OCI-LY3 (cell line): ENCODE measurements at regions not wholly inside any gene's neighbourhood (a gene's known extent, or its start where the extent isn't known, plus 50 kb on each side); places are given as distances from the start of the nearest gene placed in this dataset.

Source experiments
- H2AFZ ChIP-seq: fragments of 200-600, 300-600 bp; shearing (Covaris generic); 2 replicates; pipeline ENCODE4 v1.6.0; 2014; ENCODE audit warnings: antibody characterized with exemption, low read depth, low read length
- H3K27ac ChIP-seq: fragments of 200-600, 300-600 bp; sonication (generic); 2 replicates; pipeline ENCODE4 v1.5.1; 2014; ENCODE audit warnings: mild to moderate bottlenecking, low read length, moderate library complexity, mixed read lengths
- H3K27me3 ChIP-seq: fragments of 200-600, 300-600 bp; sonication (generic); 2 replicates; pipeline ENCODE4 v1.6.1; 2014; ENCODE audit warnings: low read depth, low read length, mixed read lengths
- H3K36me3 ChIP-seq: fragments of 200-600, 300-600 bp; sonication (generic); replicated peaks from 2 replicates; pipeline ENCODE3; 2014; ENCODE audit warnings: low read depth, low read length, mixed read lengths
- H3K4me1 ChIP-seq: fragments of 300-600, 200-600 bp; sonication (generic); 2 replicates; pipeline ENCODE4 v1.6.1; 2014; ENCODE audit warnings: low read length, mixed read lengths
- H3K4me2 ChIP-seq: fragments of 200-600, 300-600 bp; sonication (generic); 2 replicates; pipeline ENCODE4 v1.6.1; 2014; ENCODE audit warnings: low read length, mixed read lengths
- H3K4me3 ChIP-seq: fragments of 300-600, 200-600 bp; sonication (generic); 2 replicates; pipeline ENCODE4 v1.5.1; 2014; ENCODE audit warnings: antibody characterized with exemption, mild to moderate bottlenecking, low read length, moderate library complexity
- H3K79me2 ChIP-seq: fragments of 300-600, 200-600 bp; shearing (Covaris generic); 2 replicates; pipeline ENCODE4 v1.6.1; 2014; ENCODE audit warnings: mild to moderate bottlenecking, low read length, mixed read lengths
- H3K9ac ChIP-seq: fragments of 300-600, 200-600 bp; shearing (Covaris generic); 2 replicates; pipeline ENCODE4 v1.6.0; 2014; ENCODE audit warnings: mild to moderate bottlenecking, low read length, moderate library complexity
- H3K9me3 ChIP-seq: fragments of 200-600, 300-600 bp; shearing (Covaris generic); 2 replicates; pipeline ENCODE4 v1.6.1; 2014; ENCODE audit warnings: low read length, mixed read lengths; ENCODE audit not compliant: insufficient read depth
- H4K20me1 ChIP-seq: fragments of 200-600, 300-600 bp; sonication (generic); 2 replicates; pipeline ENCODE4 v1.6.1; 2016; ENCODE audit warnings: low read length, mixed read lengths; ENCODE audit not compliant: insufficient read depth
- CTCF ChIP-seq: fragments of 200-600, 300-600 bp; sonication (generic); IDR thresholded peaks from 2 replicates; pipeline ENCODE4 v1.5.1; 2014; ENCODE audit warnings: antibody characterized with exemption, low read length, low read depth
- EZH2phosphoT487 ChIP-seq: fragments of 200-600 bp; shearing (Covaris generic); IDR thresholded peaks from 2 replicates; pipeline ENCODE4 v1.6.1; 2018; ENCODE audit warnings: antibody characterized with exemption, mixed run types, low read depth

- H3K4me1 ChIP-seq, result peaks cover 20% of the 10 kb centered on the region
- H3K9ac ChIP-seq, result no peak overlapping the region
- no peaks in the 10 kb centered on the region for H3K79me2 ChIP-seq
- H3K9me3 ChIP-seq, result no peaks in the 10 kb centered on the region
- no peaks in the 10 kb centered on the region for H3K36me3 ChIP-seq
- H3K4me2 ChIP-seq, result peak overlapping the region; percentile 28
- TF ChIP-seq CTCF (no peak), EZH2phosphoT487 (no peak)
- H2AFZ ChIP-seq, result no peak overlapping the region
- no peak overlapping the region for H3K4me3 ChIP-seq
- no peak overlapping the region for H3K27ac ChIP-seq
- peaks cover 25% of the 10 kb centered on the region for H3K27me3 ChIP-seq
- H4K20me1 ChIP-seq, result no peaks in the 10 kb centered on the region
Observed at GRCh38 chr2:168323529-168324021, 76.2 kb upstream of the STK39 start.

GRCh38 chr2:168326572-168326971, 79.2 kb upstream of the STK39 start:
- no peak overlapping the region for H3K9ac ChIP-seq
- TF ChIP-seq EZH2phosphoT487, result no peak
- no peak for TF ChIP-seq CTCF
- no peaks in the 10 kb centered on the region for H3K79me2 ChIP-seq
- no peak overlapping the region for H2AFZ ChIP-seq
- H3K36me3 ChIP-seq, result peaks cover 3% of the 10 kb centered on the region
- no peak overlapping the region for H3K27ac ChIP-seq
- peaks cover 11% of the 10 kb centered on the region for H3K9me3 ChIP-seq
- H3K4me3 ChIP-seq, result no peak overlapping the region
- no peak overlapping the region for H3K4me2 ChIP-seq
- H3K27me3 ChIP-seq, result peaks cover 21% of the 10 kb centered on the region
- no peaks in the 10 kb centered on the region for H4K20me1 ChIP-seq
- H3K4me1 ChIP-seq, result peaks cover 18% of the 10 kb centered on the region

GRCh38 chr2:168327328-168327727, 79.9 kb upstream of the STK39 start:
- no peaks in the 10 kb centered on the region for H3K79me2 ChIP-seq
- no peak overlapping the region for H3K4me3 ChIP-seq
- TF ChIP-seq EZH2phosphoT487, result no peak
- TF ChIP-seq CTCF, result no peak

GRCh38 chr2:168328421-168328820, 81.0 kb upstream of the STK39 start:
- H3K9ac ChIP-seq, result no peak overlapping the region
- H3K4me3 ChIP-seq, result no peak overlapping the region
- no peak for TF ChIP-seq EZH2phosphoT487
- peak; percentile 29 for TF ChIP-seq CTCF
- peak overlapping the region; percentile 1; the same call in 1 of the 2 replicates for H3K4me2 ChIP-seq
- no peaks in the 10 kb centered on the region for H3K79me2 ChIP-seq
- peaks cover 16% of the 10 kb centered on the region for H3K4me1 ChIP-seq
- no peaks in the 10 kb centered on the region for H4K20me1 ChIP-seq
- peaks cover 11% of the 10 kb centered on the region for H3K9me3 ChIP-seq
- peaks cover 7% of the 10 kb centered on the region; the same call in 1 of the 2 replicates for H3K27me3 ChIP-seq
- no peak overlapping the region for H2AFZ ChIP-seq
- H3K27ac ChIP-seq, result no peak overlapping the region
- peaks cover 3% of the 10 kb centered on the region for H3K36me3 ChIP-seq

More at GRCh38 chr2:168327328-168327727, 79.9 kb upstream of the STK39 start:
- H3K36me3 ChIP-seq, result peaks cover 3% of the 10 kb centered on the region
- H4K20me1 ChIP-seq, result no peaks in the 10 kb centered on the region
- H3K4me2 ChIP-seq, result no peak overlapping the region
- H3K4me1 ChIP-seq, result peaks cover 18% of the 10 kb centered on the region
- peaks cover 11% of the 10 kb centered on the region for H3K9me3 ChIP-seq
- peaks cover 16% of the 10 kb centered on the region for H3K27me3 ChIP-seq
- H3K27ac ChIP-seq, result no peak overlapping the region
- no peak overlapping the region for H3K9ac ChIP-seq
- no peak overlapping the region for H2AFZ ChIP-seq
